Esophagus squamous epithelium (tissue), 5 donors: ENCODE measurements at regions not wholly inside any gene's neighbourhood (a gene's known extent, or its start where the extent isn't known, plus 50 kb on each side); places are given as distances from the start of the nearest gene placed in this dataset.

Experiments
- DNase-seq: peaks from one replicate; lab custom pipeline; 2025; lab: John Stamatoyannopoulos, UW
- H3K27ac ChIP-seq, 4 donors: fragments of 200-600 bp; sonication (generic); one replicate each; pipeline ENCODE4 v1.5.1; 2016 to 2019; ENCODE audit warnings: mild to moderate bottlenecking in 1 of 4
- H3K27me3 ChIP-seq, 4 donors: fragments of 200-600 bp; sonication (generic); 1 replicate in 3 of 4; 2 replicates in 1 of 4; pipeline versions ENCODE4 v1.5.1 to v1.6.0; 2017 to 2021; ENCODE audit warnings: antibody characterized with exemption in 1 of 4
- H3K36me3 ChIP-seq, 3 donors: fragments of 200-600 bp; sonication (generic); one replicate each; pipeline ENCODE4 v1.5.1; 2016 to 2019
- H3K4me1 ChIP-seq, 3 donors: fragments of 200-600 bp; sonication (generic); one replicate each; pipeline ENCODE4 v1.5.1; 2017 to 2019
- H3K4me3 ChIP-seq, 4 donors: fragments of 200-600 bp; sonication (generic); 1 replicate in 3 of 4; 2 replicates in 1 of 4; pipeline ENCODE4 v1.5.1; 2016 to 2019; ENCODE audit warnings: mild to moderate bottlenecking in 2 of 4, moderate library complexity in 1 of 4
- H3K9me3 ChIP-seq, 3 donors: fragments of 200-600 bp; sonication (generic); one replicate each; pipeline ENCODE4 v1.5.1; 2016 to 2019
- POLR2A ChIP-seq, 4 donors: fragments of 450-650 bp; IDR thresholded peaks; one replicate each; pipeline ENCODE4 v1.6.1; 2017; ENCODE audit warnings: antibody characterized with exemption in 4 of 4, mild to moderate bottlenecking in 4 of 4, moderate library complexity in 3 of 4
- WGBS, 2 donors: methylation state at CpG; one replicate each; pipeline ENCODE4 v1.1.5; 2018; 5-methylcytosine and 5-hydroxymethylcytosine counted together
- intact Hi-C: fragments of 100-400 bp; cut with DNase I; formaldehyde crosslinking; loops from one replicate; pipeline ENCODE4 v1.15.0; 2022
- TF ChIP-seq, protein P1 (sequence below), 6 experiments: fragments of 450-650 bp in 4 of 6; fragments of 200-600 bp in 2 of 6; sonication (generic) in 2 of 6; IDR thresholded peaks; one replicate each; pipeline ENCODE4 v1.5.1; 2016 to 2019; ENCODE audit warnings: antibody characterized with exemption in 6 of 6, mild to moderate bottlenecking in 4 of 6, moderate library complexity in 4 of 6
- donor health status: DM: yes; HTN: yes; CAD: no.

GRCh38 chr9:15113288-15113687 lies 193.7 kb downstream of the TTC39B start:
- Histone ChIP-seq H3K27me3 (peaks cover 0 to 31% (median 0%) of the 10 kb centered on the region in 4 donors), H3K4me3 (no peak overlapping the region), H3K36me3 (no peaks in the 10 kb centered on the region), H3K4me1 (no peaks in the 10 kb centered on the region), H3K9me3 (no peaks in the 10 kb centered on the region), H3K27ac (no peak overlapping the region)
- no peak for DNase-seq
- intact Hi-C loops: no loop called here
- TF ChIP-seq POLR2A (IDR thresholded peaks at IDR 0.05): no peak
- TF ChIP-seq, protein P1, sequence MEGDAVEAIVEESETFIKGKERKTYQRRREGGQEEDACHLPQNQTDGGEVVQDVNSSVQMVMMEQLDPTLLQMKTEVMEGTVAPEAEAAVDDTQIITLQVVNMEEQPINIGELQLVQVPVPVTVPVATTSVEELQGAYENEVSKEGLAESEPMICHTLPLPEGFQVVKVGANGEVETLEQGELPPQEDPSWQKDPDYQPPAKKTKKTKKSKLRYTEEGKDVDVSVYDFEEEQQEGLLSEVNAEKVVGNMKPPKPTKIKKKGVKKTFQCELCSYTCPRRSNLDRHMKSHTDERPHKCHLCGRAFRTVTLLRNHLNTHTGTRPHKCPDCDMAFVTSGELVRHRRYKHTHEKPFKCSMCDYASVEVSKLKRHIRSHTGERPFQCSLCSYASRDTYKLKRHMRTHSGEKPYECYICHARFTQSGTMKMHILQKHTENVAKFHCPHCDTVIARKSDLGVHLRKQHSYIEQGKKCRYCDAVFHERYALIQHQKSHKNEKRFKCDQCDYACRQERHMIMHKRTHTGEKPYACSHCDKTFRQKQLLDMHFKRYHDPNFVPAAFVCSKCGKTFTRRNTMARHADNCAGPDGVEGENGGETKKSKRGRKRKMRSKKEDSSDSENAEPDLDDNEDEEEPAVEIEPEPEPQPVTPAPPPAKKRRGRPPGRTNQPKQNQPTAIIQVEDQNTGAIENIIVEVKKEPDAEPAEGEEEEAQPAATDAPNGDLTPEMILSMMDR (IDR thresholded peaks at IDR 0.05): no peak

- Histone ChIP-seq H3K27me3 (peaks cover 0 to 14% (median 0%) of the 10 kb centered on the region in 4 donors), H3K36me3 (no peaks in the 10 kb centered on the region), H3K4me1 (no peaks in the 10 kb centered on the region), H3K27ac (no peak overlapping the region), H3K4me3 (no peak overlapping the region), H3K9me3 (peaks cover 0 to 5% (median 0%) of the 10 kb centered on the region in 3 donors)
- no peak for TF ChIP-seq POLR2A (IDR thresholded peaks at IDR 0.05)
- TF ChIP-seq, protein P1 (IDR thresholded peaks at IDR 0.05): no peak
- no peak for DNase-seq
- intact Hi-C loops: no loop called here
These were observed 195.9 kb downstream of the TTC39B start for GRCh38 chr9:15111071-15111470.

DNA sequence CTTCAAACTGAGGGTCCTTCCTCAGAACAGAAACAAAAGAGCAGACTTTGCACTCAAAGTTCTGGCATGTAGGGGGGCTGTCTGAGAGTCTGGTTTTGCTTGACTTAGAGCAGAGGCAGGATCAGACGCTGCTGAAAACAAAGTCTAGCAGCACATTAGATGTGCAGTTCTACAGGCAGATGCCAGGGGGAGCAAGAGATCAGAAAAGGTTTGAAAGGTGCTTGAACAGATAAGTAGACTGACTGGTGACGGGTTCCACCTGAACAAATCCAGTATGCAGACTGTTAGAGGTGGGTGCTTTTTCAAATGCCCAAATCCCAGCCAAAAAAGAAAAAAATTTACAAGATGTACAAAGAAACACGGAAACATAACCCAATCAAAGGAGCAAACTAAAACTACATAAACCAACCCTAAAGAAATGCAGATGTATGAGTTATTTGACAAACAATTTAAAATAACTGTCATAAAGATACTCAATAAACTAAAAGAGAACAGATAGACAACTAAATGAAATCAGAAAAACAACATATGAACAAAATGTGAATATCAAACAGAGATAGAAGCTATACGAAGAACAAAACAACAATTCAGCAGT lies 194.7 kb upstream of the FREM1 start:
- Histone ChIP-seq H3K27ac (no peak overlapping the region), H3K36me3 (no peaks in the 10 kb centered on the region), H3K27me3 (no peaks in the 10 kb centered on the region), H3K4me3 (no peak overlapping the region), H3K4me1 (no peaks in the 10 kb centered on the region), H3K9me3 (peaks cover 0 to 5% (median 0%) of the 10 kb centered on the region in 3 donors)
- DNase-seq: no peak
- intact Hi-C loops: no loop called here
- no peak for TF ChIP-seq POLR2A (IDR thresholded peaks at IDR 0.05)
- TF ChIP-seq, protein P1 (IDR thresholded peaks at IDR 0.05): peak in 5 of 6 experiments; percentile 37 to 70 (median 57)
- WGBS, 2 donors: 26 to 36% methylated on average over 4 of the region's 4 CpGs

- intact Hi-C loops: no loop called here
- WGBS, 2 donors: 44 to 48% methylated on average over 3 of the region's 3 CpGs
- no peak overlapping the region for H3K4me3 ChIP-seq
- H3K9me3 ChIP-seq: peaks cover 0 to 5% (median 0%) of the 10 kb centered on the region in 3 donors
- no peaks in the 10 kb centered on the region for H3K27me3 ChIP-seq
- no peak for DNase-seq
- H3K36me3 ChIP-seq: no peaks in the 10 kb centered on the region
- H3K27ac ChIP-seq: no peak overlapping the region
- no peaks in the 10 kb centered on the region for H3K4me1 ChIP-seq
- no peak for TF ChIP-seq POLR2A (IDR thresholded peaks at IDR 0.05)
These were observed 193.1 kb upstream of the FREM1 start for GRCh38 chr9:15103290-15103689.

DNA sequence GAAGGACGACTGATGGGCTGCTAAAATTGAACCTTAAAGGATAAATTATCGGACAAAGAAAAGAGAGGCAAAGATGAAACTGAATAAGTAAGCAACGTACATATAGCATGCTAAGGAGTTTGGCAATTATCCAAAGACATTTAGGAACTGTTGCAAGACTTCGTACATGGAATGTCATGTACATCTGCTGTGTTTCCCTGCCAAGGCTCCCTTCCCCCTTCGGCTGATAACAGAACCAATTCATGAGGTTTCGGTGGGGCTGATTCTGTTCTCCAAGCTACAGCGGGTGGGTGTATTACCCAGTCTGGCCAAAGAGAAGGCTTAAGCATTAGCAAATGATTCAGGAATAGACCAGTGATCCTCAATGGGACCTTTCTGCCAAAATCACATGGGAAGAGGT lies 190.9 kb upstream of the FREM1 start:
- TF ChIP-seq, protein P1 (IDR thresholded peaks at IDR 0.05): no peak
- TF ChIP-seq POLR2A (IDR thresholded peaks at IDR 0.05): no peak
- WGBS, 2 donors: 69 to 77% methylated on average over 7 of the region's 7 CpGs
- intact Hi-C loops: no loop called here
- H3K36me3 ChIP-seq: no peaks in the 10 kb centered on the region
- H3K4me3 ChIP-seq: no peak overlapping the region
- H3K27me3 ChIP-seq: peaks cover 0 to 3% (median 0%) of the 10 kb centered on the region in 4 donors
- no peaks in the 10 kb centered on the region for H3K4me1 ChIP-seq
- no peaks in the 10 kb centered on the region for H3K9me3 ChIP-seq
- no peak overlapping the region for H3K27ac ChIP-seq
- DNase-seq: no peak

GRCh38 chr9:15100571-15100970 lies 190.3 kb upstream of the FREM1 start:
- Histone ChIP-seq H3K27me3 (peaks cover 0 to 3% (median 0%) of the 10 kb centered on the region in 4 donors), H3K36me3 (no peaks in the 10 kb centered on the region), H3K9me3 (no peaks in the 10 kb centered on the region), H3K27ac (no peak overlapping the region), H3K4me3 (no peak overlapping the region), H3K4me1 (no peaks in the 10 kb centered on the region)
- 38 to 39% methylated on average over 2 of the region's 2 CpGs for WGBS, 2 donors
- no peak for DNase-seq
- TF ChIP-seq POLR2A (IDR thresholded peaks at IDR 0.05): no peak
- TF ChIP-seq, protein P1 (IDR thresholded peaks at IDR 0.05): no peak
- intact Hi-C loops: no loop called here
